HCT116 (cell line): ENCODE measurements at regions not wholly inside any gene's neighbourhood (a gene's known extent, or its start where the extent isn't known, plus 50 kb on each side); places are given as distances from the start of the nearest gene placed in this dataset.

ENCODE experiments used
- EZH2 ChIP-seq: fragments of 200-600 bp; sonication (generic); IDR thresholded peaks from 2 replicates; pipeline ENCODE4 v1.6.1; 2017; ENCODE audit warnings: antibody characterized with exemption, mixed run types
- JUND ChIP-seq: IDR thresholded peaks from 2 replicates; pipeline ENCODE4 v1.6.1; 2012
- POLR2A ChIP-seq: IDR thresholded peaks from 2 replicates; pipeline ENCODE4 v1.7.0; 2011; ENCODE audit warnings: borderline replicate concordance; ENCODE audit not compliant: insufficient read depth, insufficient read length; ENCODE audit errors: extremely low read depth
- POLR2AphosphoS5 ChIP-seq: IDR thresholded peaks from 2 replicates; pipeline ENCODE4 v1.6.1; 2011; ENCODE audit warnings: mild to moderate bottlenecking, low read depth, low read length, moderate library complexity
- SRF ChIP-seq: IDR thresholded peaks from 2 replicates; pipeline ENCODE4 v1.6.1; 2012; ENCODE audit warnings: low read depth
- ZFX ChIP-seq: fragments of 450-650 bp; IDR thresholded peaks from 2 replicates; pipeline ENCODE4 v1.6.1; 2017
- ZNF274 ChIP-seq: fragments of 200-500 bp; sonication (Bioruptor generic); IDR thresholded peaks from 2 replicates; pipeline ENCODE4 v1.6.1; 2014; ENCODE audit warnings: mild to moderate bottlenecking, low read depth, low read length, inconsistent platforms
- TF ChIP-seq, protein P1 (sequence below), 3 experiments: fragments of 200-600 bp in 1 of 3; sonication (generic) in 1 of 3; IDR thresholded peaks in 2 of 3; conservative IDR thresholded peaks in 1 of 3; 2 replicates each; pipeline ENCODE4 v1.5.1; 2012 to 2017; ENCODE audit warnings: low read depth in 2 of 3, low read length in 2 of 3, antibody characterized with exemption in 1 of 3, borderline replicate concordance in 1 of 3, control low read depth in 1 of 3, mild to moderate bottlenecking in 1 of 3, mixed read lengths in 1 of 3, mixed run types in 1 of 3, moderate library complexity in 1 of 3; ENCODE audit not compliant: insufficient read depth in 1 of 3

DNA sequence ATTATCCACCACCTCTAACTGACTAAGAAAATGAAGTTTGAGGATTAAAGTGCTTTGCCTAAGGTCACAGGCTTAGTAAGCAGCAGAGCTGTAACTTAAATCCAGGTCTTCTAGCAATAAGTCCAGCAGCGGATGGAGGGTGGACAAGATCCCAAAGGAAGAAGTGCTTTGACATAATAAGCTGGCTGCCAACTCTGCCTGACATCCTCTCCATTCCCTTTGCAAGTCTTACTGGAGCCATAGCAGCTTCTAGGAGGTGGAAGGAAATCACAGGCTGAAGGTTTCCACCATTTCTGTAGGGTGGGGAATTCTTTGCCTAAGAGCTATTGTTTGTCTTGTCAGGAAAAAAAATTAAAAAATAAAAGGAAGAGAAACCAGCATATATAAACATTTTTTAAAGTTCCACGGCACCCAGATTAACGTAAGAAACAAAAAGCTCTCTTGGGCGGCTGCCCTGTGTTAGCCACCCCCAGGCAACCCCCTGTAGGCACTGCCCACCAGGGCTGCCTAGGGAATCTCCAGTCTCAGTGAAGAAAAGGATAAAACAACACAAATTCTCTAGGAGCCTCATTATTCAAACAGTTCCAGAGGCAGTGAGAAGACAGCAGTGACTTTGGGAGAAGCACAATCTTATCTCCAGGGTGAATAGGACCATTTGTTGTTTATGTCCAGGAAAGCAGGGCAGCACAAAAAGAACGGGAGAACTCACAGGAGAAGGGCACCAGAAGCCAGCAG, 380.8 kb upstream of the CADM1 start:
- TF ChIP-seq SRF = no peak
- no peak for TF ChIP-seq ZNF274
- no peak for TF ChIP-seq ZFX
- TF ChIP-seq POLR2A = no peak
- TF ChIP-seq, protein P1, sequence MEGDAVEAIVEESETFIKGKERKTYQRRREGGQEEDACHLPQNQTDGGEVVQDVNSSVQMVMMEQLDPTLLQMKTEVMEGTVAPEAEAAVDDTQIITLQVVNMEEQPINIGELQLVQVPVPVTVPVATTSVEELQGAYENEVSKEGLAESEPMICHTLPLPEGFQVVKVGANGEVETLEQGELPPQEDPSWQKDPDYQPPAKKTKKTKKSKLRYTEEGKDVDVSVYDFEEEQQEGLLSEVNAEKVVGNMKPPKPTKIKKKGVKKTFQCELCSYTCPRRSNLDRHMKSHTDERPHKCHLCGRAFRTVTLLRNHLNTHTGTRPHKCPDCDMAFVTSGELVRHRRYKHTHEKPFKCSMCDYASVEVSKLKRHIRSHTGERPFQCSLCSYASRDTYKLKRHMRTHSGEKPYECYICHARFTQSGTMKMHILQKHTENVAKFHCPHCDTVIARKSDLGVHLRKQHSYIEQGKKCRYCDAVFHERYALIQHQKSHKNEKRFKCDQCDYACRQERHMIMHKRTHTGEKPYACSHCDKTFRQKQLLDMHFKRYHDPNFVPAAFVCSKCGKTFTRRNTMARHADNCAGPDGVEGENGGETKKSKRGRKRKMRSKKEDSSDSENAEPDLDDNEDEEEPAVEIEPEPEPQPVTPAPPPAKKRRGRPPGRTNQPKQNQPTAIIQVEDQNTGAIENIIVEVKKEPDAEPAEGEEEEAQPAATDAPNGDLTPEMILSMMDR (IDR thresholded peaks at IDR 0.05 in 2 of 3, conservative IDR thresholded peaks at IDR 0.05 in 1 of 3; ENCODE audit: borderline replicate concordance in 1 of 3, insufficient read depth in 1 of 3, low read depth in 2 of 3, low read length in 2 of 3) = no peak
- TF ChIP-seq EZH2 = no peak
- TF ChIP-seq POLR2AphosphoS5 = no peak
- no peak for TF ChIP-seq JUND
